A673 (cell line): ENCODE measurements at regions not wholly inside any gene's neighbourhood (a gene's known extent, or its start where the extent isn't known, plus 50 kb on each side); places are given as distances from the start of the nearest gene placed in this dataset.

Experiments
- BruUV-seq: library from RNA; stranded (reverse); fragments of 400-500 nt; replicated peaks from 2 replicates; lab custom pipeline; 2021; lab: Mats Ljungman, UMichigan
- CTCF ChIA-PET: fragments of 300-600 bp; sonication (Branson Sonifier 250); formaldehyde crosslinking; loops from one replicate; lab custom pipeline; 2022; ENCODE audit warnings: antibody characterized with exemption; lab: Charles Lee
- POLR2A ChIA-PET: fragments of 300-600 bp; sonication (Branson Sonifier 250); formaldehyde crosslinking; loops from one replicate; lab custom pipeline; 2022; ENCODE audit warnings: antibody characterized with exemption; ENCODE audit not compliant: low non-redundant PET; lab: Charles Lee
- DNase-seq: peaks from one replicate; pipeline ENCODE4 v3.0.0-alpha.2; 2015; ENCODE audit warnings: low spot score
- H3K27ac ChIP-seq: fragments of 200-600 bp; sonication (generic); 2 replicates; pipeline ENCODE4 v1.5.1; 2016; ENCODE audit warnings: mixed run types, low read depth, mild to moderate bottlenecking, mixed read lengths, antibody characterized with exemption, low read length; ENCODE audit not compliant: poor library complexity, severe bottlenecking
- H3K27me3 ChIP-seq: fragments of 200-600 bp; sonication (generic); replicated peaks from 2 replicates; pipeline ENCODE4 v1.6.1; 2017; ENCODE audit warnings: mixed run types, low read depth, mild to moderate bottlenecking, mixed read lengths, antibody characterized with exemption, low read length; ENCODE audit not compliant: insufficient read depth, poor library complexity
- H3K36me3 ChIP-seq: fragments of 200-600 bp; sonication (generic); 2 replicates; pipeline ENCODE4 v1.6.1; 2016; ENCODE audit warnings: mixed run types, mild to moderate bottlenecking, mixed read lengths, antibody characterized with exemption, low read length; ENCODE audit not compliant: insufficient read depth, poor library complexity, severe bottlenecking
- H3K4me1 ChIP-seq: fragments of 200-600 bp; sonication (generic); 2 replicates; pipeline ENCODE4 v1.6.1; 2017; ENCODE audit warnings: mixed run types, mild to moderate bottlenecking, mixed read lengths, antibody characterized with exemption, low read length; ENCODE audit not compliant: insufficient read depth, poor library complexity, severe bottlenecking
- H3K4me3 ChIP-seq: fragments of 200-600 bp; sonication (generic); 2 replicates; pipeline ENCODE4 v1.5.1; 2016; ENCODE audit warnings: low read depth, mixed run types, mild to moderate bottlenecking, mixed read lengths, low read length; ENCODE audit not compliant: poor library complexity, severe bottlenecking
- H3K9me3 ChIP-seq: fragments of 200-600 bp; sonication (generic); 2 replicates; pipeline ENCODE4 v1.6.1; 2016; ENCODE audit warnings: mixed run types, low read depth, mild to moderate bottlenecking, mixed read lengths, antibody characterized with exemption, low read length; ENCODE audit not compliant: poor library complexity, severe bottlenecking
- CTCF ChIP-seq: fragments of 300-800, 200-600 bp; sonication (generic); conservative IDR thresholded peaks from 2 replicates; pipeline ENCODE4 v1.5.1; 2017; ENCODE audit warnings: low read depth, mild to moderate bottlenecking, antibody characterized with exemption, low read length, moderate library complexity, mixed read lengths
- EZH2 ChIP-seq: fragments of 200-600 bp; sonication (generic); IDR thresholded peaks from 2 replicates; pipeline ENCODE4 v1.6.1; 2017; ENCODE audit warnings: borderline replicate concordance, low read depth, mild to moderate bottlenecking, mixed read lengths, antibody characterized with exemption, low read length; ENCODE audit not compliant: poor library complexity, severe bottlenecking
- intact Hi-C: fragments of 100-400 bp; cut with micrococcal nuclease; formaldehyde crosslinking; loops from one replicate; pipeline ENCODE4 v1.10.0; 2022; ENCODE audit not compliant: unreplicated experiment

DNA sequence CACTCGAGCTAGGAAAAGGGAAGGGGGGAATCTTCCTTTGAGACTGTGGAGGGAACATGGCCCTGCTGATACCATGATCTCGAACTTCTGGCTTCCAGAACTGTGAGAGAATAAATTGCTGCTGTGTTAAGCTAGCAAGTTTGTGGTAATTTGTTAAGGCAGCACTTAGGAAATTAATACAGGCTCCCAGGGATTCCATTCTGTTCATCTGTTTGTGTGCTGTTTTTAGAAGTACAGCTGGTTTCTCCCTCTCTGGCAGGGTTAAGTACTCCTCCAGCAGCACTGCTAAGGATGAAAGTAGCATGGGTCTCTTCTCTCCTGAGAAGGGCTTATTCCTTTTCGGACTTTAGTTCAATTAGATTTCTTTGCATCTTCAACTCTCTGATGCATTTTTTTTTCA is 268.3 kb downstream of the HHIPL2 start:
- Histone ChIP-seq H3K4me1 (no peaks in the 10 kb centered on the region), H3K27ac (no peak overlapping the region), H3K9me3 (no peaks in the 10 kb centered on the region), H3K27me3 (peaks cover 5% of the 10 kb centered on the region), H3K4me3 (no peak overlapping the region), H3K36me3 (no peaks in the 10 kb centered on the region)
- CTCF ChIA-PET, result no interaction called here
- DNase-seq, result no peak
- TF ChIP-seq CTCF (no peak), EZH2 (no peak)
- POLR2A ChIA-PET, result no interaction called here
- no TSS peak for BruUV-seq
- intact Hi-C loops, result no loop called here

DNA sequence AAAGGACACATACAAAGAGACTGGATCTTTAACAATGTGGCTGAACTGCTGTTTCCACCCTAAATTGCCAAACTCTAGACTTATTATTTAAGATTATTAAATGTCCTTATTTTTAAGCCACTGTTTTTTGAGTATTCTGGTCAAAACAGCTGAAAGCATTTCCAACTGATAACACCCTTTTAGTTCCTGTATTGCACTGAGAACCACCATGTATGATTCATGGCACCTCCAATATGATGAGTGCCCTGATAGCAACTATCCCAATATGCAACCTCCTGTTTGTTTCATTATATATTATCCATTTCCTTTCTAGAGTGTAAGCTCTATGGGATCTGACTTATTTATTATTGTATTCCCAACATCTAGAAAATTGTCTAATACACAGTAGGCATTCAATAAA is 269.4 kb downstream of the HHIPL2 start:
- no peak for TF ChIP-seq CTCF
- TF ChIP-seq EZH2, result no peak
- H3K9me3 ChIP-seq, result no peaks in the 10 kb centered on the region
- intact Hi-C loops, result no loop called here
- no peak for DNase-seq
- no peaks in the 10 kb centered on the region for H3K36me3 ChIP-seq
- no peaks in the 10 kb centered on the region for H3K4me1 ChIP-seq
- ChIA-PET POLR2A (no interaction called here), CTCF (no interaction called here)
- no peak overlapping the region for H3K4me3 ChIP-seq
- H3K27ac ChIP-seq, result no peak overlapping the region
- peaks cover 5% of the 10 kb centered on the region for H3K27me3 ChIP-seq
- no TSS peak for BruUV-seq

DNA sequence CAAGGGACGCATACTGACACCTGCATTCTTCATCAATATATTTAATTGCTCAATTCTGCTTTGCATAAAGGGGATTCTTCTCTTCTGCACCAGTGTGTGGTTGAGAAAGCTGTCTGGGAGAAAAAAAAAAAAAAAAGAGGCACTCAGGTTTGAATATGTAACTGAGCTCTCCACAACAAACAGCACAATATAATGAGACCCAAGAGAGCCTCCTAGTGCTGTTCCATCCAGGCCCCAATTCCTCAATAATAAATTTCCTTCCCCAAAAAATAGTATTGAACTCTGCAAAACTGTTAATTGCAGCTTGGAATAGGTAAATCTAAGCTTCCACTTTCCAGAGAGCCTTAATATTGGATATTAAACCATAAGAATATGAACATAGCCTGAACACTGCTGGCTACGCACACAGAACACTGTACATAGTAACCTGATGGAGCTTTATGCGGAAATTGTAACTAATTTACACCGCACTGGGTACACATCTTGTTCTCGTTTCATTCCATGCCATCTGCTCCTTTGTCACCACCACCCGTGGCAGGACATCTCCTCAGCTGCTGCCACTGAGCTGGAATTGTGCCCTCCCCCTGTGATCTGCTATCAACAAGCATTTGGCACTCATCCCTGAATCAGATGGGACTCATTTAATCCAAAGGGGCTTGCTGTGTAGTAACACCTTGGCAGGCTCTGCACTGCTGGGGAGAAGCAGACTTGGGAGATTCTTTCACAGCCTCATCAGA is 272.0 kb downstream of the HHIPL2 start:
- no peak for DNase-seq
- TF ChIP-seq CTCF (no peak), EZH2 (no peak)
- Histone ChIP-seq H3K27ac (no peak overlapping the region), H3K36me3 (no peaks in the 10 kb centered on the region), H3K4me3 (no peak overlapping the region), H3K4me1 (no peaks in the 10 kb centered on the region), H3K27me3 (peaks cover 5% of the 10 kb centered on the region), H3K9me3 (no peaks in the 10 kb centered on the region)
- CTCF ChIA-PET, result no interaction called here
- intact Hi-C loops, result no loop called here
- no TSS peak for BruUV-seq
- POLR2A ChIA-PET, result no interaction called here
